ENCODE measurements at regions not wholly inside any gene's neighbourhood (a gene's known extent, or its start where the extent isn't known, plus 50 kb on each side); places are given as distances from the start of the nearest gene placed in this dataset.

DNA sequence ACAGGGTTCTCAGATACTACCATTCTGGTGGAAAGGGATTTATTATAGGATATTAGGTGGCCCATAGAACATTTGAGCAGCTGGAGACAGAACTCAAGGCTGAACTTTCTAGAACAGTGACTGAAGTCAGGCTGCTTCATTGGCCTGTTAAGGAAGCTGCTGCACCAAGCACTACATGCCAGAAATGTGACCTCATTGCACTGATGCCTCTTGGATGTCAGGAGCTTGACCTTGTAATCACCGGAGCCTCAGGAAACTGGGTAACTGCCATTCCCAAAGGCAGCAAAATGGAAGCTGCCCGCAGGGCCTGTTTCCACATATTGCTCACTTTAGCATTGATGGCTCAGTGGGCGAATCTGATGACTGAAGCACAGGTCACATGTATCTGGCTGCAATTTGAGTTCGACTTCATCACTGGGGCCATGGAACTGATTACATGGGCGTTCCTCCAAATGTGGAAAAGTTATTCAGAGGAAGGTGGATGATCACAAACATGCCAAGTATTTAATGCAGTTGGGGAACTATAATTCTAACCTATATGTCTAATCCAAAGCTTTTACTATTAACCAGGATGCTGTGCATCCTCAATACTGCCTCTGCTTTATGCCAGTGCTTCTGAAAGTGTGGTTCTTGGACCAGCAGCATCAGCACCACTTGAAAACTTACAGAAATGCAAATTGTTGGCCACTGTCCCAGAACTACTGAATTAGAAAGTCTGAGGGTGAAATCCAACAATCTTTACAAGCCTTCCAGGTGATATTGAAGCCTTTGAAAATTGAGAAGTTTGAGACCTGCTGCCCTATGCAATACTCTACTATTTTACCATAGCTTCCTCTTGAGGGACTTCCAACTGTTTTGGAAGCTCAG, 337.2 kb upstream of the NAV3 start:
- TF ChIP-seq POLR2A (IDR thresholded peaks at IDR 0.05; ENCODE audit: low read depth, low read length) (no peak), POLR2AphosphoS5 (IDR thresholded peaks at IDR 0.05; ENCODE audit: low read depth, low read length) (no peak)

Data from GM12892 (cell line).